ENCODE measurements at regions not wholly inside any gene's neighbourhood (a gene's known extent, or its start where the extent isn't known, plus 50 kb on each side); places are given as distances from the start of the nearest gene placed in this dataset.
A peak's percentile ranks its signal among the peaks of the same experiment; 100 is the strongest.
"Not testable (repeated sequence)": the region's sequence is repeated elsewhere in the genome, so short reads cannot be mapped to it uniquely, and the experiment has no call there.

DNA sequence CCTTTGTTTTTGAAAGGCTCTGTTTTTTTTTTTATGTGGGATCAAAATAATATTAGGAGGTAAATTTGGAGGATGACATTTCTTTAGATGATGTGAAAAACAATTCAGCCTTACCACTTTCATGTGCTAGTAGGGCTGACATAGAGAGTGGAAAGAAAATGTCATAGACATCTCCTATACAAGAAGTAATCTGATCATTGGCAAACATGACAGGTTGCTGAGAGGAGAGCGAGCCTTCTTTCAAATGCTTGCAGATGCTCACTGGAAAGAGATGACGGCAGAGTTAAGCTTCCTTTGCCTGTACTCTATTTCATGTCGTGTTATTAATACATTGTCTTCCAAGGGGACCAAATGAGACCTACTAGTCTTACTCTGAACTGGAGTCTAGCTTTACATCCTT, 160.1 kb upstream of the DAP start:
- no peak for DNase-seq

DNA sequence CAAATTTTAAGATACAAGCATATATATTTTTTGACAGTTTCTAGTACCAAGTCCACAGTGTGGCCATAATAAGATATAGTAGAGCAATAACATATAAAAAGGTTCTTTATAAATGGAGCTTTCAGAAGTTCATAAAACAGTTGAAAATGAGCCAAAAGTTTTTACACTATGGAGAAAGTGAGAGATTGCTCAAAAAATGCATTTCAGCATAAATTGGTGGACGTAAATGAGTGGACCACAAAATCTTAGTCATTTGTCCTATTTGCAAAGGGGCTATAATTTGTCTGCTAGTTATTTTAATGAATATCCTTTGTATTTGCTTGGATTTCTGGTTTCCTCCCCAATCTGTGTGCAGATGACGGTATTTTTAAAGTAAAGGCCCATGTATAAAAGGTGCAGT, 159.4 kb upstream of the DAP start:
- no peak for DNase-seq

DNA sequence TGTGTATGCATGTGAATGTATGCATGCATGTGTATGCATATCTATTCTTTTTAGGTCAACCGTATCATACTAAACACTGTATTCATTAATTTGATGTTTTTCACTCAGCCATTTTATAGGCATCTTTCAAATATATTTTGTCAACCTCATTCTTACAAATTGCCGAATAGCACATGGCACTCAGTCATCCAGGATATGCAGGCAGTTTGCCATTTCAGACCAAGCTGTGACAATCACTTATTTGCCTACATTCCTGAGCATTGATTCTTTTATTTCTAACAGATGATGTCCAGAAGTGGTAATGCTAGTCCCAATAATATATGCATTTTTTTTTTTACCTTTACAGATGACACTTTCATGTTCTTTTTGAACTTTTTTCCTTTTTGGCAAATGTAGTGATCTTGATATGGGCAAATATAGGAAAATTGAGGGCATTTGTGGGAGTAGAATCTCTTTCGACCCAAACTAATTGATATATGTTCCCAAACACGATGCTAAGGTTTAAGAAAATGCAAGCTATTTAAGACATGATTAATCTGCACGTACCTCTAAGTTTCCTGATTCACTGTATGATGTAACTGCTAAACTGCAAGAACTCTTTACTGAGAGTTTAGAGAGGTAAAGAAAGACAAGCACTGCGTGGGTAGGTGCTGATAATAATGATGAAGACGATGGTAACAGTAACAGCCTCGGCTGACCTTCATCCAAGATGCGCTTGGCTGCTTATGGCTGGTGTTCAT, 153.9 kb upstream of the DAP start:
- no peak for DNase-seq

DNA sequence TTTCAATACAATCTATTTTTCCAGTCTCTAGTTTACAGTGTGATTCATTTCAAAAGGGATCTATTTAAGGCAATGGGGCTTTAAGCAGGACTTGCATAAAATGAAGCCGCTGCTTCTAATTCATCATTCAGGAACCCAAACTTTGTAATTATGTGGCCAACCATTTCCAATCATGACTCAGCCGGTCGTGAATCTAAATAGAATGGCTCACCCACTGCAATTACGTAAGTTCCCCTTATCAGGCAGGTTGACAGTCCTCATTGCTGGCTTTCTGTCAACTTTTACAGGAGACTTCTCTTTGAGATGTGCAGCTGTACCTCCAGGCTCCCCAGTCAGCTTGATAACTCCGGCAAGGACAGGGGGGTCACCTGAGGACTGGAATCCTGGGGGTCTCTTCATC, 152.8 kb upstream of the DAP start:
- DNase-seq, result peak; percentile 7

DNA sequence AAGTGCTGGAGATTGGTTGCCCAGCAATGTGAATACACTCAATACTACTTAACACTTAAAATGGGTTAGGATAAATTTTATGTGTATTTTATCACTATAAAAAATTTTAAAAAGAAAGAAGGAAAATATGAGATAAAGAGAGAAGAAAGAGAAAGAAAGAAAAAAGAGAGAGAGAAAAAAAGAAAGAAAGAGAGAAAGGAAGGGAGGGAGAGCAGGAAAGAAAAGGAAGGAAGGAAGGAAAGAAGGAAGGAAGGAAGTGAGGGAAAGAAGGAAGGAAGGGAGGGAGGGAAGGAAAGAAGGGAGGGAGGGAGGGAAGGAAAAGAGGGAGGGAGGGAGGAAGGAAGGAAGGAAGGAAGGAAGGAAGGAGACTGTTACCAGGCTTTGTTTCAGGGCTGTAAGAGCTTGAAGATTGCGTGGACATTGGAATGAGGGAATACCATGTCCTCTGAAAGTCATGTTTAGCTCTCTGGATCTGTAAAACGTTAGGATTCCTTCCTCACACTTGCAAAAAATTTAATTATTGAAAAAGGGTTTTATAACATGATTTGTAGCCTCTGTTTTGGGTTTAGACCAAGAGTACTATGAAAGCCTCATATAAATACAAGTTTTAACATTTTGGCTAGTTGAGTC, 152.3 kb upstream of the DAP start:
- DNase-seq, result no peak

DNA sequence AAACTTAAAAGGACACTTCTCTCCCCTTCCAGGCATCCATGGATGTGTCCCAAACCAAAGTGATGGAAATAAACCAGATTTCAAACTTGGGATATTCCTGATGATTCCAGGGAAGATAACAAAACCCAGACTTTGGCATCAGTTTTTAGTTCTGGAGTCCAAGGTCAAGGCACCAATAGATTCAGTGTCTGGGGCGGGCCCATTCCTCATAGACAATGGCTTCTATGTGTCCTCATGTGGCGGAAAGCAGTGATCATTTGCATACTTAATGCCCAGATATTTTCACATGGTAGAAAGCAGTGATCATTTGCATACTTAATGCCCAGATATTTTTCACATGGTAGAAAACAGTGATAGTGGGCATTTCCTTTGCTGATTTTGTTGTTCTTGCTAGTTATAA, 151.4 kb upstream of the DAP start:
- no peak for DNase-seq

DNA sequence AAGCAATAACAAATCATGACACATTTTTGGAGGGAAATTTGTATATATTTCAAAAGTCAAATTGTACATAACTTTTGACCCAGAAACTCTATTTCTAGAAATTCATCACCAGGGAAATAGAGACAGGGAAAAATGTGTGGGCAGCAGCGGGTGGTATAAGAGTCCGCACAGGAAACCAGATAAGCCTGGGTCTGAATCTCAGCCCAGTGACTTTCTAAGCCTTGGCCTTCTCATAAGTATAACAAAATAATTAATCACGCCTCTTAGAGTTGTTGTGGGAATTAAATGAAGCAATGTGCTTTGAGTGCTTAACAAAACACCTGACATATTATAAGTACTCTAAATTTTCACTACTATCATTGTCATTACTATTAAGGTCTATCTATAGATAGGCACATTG, 149.2 kb upstream of the DAP start:
- no peak for DNase-seq

DNA sequence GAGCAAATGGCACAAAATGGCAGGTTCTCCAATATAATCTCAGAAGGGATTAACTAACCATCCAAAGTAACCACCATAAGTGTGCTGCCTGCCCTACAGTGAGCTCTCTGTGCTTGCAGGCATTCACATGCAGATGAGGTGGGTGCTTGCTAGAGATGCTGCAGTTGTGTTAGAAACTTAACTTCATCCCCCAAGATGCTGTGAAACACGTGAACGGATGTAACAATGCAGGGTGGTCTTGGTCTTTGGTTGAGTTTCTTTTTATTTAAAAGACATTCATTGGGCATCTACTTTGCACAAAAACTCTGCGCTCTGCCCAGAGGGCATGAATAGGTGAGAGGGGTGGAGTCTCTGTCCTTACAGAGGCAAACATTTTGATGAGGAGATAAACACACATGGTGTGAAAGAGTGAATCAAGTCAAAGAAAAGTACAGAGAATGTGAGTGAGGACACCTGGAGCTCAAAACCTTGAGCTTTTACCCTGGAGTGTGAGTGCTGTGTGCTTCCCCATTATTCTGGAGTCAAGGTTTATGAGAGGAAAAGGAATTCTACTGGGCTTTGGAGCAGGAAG, 143.9 kb upstream of the DAP start:
- DNase-seq, result no peak

DNA sequence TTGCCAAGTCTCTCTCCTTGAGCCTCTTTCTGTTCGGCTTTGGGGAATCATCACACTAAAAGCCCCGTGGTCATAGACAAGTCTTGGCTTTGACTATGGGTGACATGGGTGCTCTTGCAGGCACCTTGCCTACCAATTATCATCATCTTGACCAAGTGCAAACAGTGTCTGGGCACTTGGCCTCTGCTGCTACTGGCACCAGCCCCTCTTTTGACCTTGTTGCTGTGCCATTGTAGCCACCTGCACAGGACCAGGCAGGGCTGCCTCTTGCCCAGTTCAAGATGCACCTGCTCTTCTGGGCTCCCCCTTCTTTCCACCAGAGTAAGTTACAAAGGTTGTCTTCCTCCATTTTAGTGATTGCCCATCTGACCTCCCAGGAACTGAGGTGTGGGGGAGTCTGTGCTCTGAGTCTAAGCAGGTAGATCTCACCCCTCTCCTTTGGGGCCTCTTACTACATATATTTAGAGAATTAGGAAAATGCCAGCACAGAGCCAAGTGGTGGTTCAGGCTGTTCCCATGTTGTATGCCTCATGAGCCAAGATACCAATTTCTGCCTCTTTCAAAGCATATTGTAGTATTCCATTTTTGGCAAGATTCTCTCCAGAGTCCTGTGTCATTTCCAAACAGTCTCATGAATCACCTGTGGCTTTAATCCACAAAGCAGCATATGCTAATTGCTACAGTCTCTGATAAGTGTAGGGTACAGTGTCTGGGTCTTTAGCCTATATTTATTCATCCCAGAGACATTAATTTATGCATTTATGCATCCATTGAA, 142.9 kb upstream of the DAP start:
- no peak for DNase-seq

DNA sequence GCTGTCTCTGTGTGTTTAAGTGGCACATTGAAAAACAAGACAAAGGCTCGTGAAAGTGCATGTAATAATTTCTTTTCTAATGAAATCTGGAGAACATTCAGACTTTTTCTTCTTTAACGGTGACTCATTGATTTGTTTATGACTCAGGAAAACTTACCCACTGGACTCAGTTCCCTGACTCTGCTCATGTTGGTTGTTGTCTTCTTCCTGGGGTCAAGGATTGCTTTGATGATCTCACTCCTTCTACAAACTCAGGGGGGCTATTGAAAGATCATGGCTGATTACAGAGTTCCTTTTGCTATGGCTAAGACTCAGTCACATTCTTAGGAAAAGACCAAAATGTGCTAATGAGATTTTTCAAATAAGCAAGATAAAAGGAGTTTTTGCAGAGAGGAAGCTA, 141.1 kb upstream of the DAP start:
- no peak for DNase-seq

DNA sequence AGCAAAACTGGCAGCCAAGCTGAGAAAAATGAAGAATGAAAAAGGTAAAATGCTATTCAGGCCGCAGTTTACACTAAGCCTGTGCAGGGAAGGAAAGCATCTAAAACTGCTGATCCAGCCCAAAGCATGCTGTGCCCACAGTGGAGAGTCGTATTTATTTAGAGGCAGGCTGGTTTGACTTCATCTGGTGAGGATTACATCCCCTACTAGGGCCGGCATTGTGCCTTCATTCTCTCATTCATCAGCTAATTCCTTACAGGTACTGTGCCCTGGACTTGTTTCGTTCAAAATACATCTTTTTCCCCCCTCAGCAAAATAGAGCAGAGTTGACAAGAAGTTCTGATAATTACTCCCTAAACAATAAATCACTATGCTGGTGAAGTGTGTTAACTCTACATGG, 137.5 kb upstream of the DAP start:
- no peak for DNase-seq

DNA sequence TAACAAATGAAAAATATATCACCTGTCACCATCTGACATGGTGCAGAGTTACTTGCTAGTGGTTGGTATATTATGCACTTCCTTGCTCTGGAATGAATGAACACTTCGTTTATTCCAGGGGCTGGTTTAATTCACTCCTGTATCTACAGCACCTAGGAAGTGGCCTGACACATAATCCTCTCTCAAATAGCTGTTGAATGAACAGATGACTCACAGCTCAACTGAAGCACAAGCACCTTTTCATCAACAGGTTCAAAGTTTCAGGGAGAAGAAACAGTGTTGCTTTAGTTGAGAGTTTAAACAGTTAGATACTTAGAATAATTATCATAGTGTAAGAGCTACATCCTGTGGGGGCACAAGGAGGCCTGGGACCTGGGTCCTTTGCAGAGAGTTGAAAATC, 135.0 kb upstream of the DAP start:
- DNase-seq, result no peak

DNA sequence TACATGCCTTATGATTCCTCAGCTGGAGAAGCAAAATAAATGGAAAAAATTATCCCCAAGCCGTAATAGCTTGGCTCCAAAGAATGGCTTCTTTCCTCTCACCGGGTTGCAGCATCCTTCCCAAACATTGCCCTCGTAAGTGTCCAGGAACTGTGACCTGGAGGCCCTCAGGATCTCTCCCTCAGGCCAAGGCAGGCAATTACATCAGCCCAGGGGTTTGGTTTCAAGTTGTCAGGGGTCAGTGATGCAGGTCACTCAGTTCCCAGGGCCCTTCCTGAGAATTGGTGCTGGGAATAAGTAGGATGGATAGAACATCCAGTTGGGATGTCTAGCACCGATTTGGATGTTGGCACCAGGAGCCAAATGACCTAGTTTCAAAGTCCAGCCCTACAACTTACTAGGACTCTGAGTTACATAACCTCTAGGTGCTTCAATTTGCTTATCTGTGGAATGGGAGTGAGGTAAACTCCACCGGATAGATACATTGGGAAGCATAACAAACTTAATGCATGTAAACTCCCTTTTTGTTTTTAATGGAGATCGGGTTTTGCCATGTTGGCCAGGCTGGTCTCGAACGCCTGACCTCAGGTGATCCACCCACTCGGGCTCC, 133.5 kb upstream of the DAP start:
- DNase-seq, result no peak

DNA sequence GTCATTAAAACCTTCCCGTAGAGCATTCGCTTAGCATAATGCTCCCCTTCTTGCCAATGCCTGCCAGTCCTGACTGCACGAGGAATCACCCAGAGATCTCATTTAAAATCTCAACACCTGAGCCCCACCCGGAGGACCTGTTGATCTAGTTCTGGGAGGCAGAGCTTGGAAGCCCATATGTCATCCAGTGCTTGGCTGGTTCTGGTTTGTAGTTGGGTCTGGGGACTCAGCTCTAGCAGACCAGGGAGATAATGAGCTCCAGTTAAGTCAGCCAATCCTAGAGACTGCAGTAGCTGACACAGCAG, 131.8 kb upstream of the DAP start:
- DNase-seq, result no peak

DNA sequence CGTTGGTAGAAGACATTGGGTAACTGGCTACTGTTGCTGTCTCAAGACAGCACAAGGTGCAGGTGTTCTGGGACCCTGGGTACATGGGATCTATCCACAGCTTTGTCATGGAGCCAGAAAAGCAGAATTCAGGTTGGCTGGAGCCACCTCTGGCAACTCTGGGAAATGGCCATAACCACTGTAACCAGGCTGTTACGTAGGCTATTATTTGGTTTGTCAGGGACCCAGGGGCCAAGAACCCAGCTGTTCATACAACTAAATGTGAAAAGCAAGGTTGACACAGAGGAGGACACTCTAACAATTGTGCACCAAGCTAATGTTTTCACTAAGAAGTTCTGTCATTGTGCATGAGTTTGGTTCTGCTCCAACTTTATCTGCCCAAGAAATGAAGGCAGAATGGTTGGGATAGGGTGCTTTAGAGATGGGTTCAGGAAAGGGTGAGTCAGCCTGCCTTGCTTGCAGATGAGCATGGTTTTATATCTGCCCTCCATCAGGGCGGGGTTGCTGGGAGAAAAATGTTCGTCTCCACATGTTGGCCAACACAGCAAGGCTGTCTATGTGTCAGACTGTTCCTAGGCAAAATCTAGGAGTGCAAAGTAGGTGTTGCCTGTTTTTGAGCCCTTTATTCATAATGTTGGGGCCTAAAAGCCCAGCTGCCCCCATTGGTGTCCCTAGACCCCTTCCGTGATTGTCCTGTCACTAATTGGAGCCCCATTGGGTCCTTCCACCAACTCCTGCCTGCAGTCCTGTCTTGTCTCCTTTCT, 131.3 kb upstream of the DAP start:
- DNase-seq, result peak; percentile 11

DNA sequence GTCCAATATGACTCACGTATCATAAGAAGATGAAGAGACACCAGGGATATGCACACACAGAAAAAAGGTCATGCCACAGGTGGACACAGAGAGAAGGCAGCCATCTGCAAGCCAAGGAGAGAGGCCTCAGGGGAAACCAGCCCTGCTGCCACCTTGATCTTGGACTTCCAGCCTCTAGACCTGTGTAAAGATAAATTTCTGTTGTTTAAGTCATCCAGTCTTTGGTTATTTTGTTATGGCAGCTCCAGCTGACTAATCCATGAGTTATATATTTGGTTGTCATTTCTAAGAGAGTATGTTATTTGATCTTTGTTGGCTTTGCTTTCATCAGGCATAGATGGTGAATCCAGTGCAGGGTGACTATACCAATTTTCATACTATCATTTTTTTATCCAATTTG, 130.2 kb upstream of the DAP start:
- no peak for DNase-seq

DNA sequence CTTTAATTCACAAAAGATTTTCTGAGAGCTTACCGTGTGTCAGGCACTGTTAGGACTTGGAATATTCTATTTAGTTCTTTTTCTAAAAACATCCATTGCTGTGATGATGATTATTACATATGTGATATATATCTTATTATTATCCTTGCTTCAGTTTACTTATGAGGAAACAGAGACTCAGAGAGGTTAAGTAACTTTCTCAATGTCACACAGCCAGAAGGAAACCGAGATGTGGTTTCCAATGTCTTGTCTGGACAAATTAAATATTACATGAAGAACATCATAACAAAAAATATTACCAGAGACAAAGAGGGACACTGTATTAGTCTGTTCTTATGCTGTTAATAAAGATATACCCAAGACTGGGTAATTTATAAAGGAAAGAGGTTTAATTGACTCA, 125.5 kb upstream of the DAP start:
- no peak for DNase-seq

DNA sequence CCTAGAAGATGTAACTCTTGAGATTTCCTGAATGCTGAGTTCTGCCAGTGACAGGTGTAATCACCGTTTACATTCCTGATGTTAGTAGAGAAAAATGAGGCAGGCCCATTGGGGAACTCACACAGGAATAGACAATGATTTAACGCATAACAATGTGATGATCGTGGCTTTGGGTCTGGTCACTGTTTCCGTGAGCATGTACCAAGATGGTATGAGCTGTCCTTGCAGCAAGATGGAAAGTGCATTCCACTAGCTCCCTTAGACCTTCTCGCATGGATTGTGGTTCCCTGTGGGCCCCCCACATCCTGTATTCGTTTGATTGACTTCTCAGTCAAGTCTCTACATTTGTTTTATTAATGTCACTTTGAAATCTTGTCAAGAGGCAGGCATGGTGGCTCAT, 124.0 kb upstream of the DAP start:
- no peak for DNase-seq

DNA sequence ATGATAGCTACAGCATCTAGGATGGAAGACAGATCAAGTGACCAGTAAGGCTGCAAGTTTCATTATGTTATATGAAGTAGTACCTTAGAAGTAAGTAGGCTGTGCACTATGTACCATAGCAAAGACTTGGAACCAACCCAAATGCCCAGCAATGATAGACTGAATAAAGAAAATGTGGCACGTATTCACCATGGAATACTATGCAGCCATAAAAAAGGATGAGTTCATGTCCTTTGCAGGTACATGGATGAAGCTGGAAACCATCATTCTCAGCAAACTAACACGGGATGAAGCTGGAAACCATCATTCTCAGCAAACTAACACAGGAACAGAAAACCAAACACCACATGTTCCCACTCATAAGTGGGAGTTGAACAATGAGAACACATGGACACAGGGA, 122.9 kb upstream of the DAP start:
- not testable (repeated sequence) for DNase-seq

DNA sequence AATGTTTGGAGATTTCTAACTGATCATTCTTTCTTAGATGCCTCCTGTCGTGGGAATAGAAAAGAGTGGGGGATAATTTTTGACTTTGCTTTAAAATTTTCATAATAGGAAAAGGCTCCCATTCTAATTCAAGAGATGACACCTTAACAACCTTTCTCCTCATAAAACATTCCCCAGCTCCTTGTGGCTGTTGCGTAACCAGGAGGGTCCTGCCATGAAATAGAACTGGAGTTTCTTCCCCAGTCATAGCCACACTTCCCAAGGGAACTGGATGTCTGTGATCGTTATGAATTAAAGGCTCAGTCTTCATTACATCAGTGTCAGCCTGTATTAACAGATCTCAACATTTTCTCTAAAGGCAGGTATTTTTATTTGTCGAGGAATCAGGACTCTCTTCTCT, 119.9 kb upstream of the DAP start:
- no peak for DNase-seq

DNA sequence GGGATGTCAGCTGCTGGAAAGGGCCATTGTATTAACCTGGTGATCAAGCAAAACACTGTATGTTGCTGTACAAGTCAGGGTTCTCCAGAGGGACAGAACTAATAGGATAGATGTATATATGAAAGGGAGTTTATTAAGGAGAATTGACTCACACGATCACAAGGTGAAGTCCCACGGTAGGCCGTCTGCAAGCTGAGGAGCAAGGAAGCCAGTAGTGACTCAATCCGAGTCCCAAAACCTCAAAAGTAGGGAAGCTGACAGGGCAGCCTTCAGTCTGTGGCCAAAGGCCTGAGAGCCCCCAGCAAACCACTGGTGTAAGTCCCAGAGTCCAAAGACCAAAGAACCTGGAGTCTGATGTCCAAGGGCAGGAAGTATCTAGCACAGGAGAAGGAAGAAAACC, 116.0 kb upstream of the DAP start:
- DNase-seq, result not testable (repeated sequence)

DNA sequence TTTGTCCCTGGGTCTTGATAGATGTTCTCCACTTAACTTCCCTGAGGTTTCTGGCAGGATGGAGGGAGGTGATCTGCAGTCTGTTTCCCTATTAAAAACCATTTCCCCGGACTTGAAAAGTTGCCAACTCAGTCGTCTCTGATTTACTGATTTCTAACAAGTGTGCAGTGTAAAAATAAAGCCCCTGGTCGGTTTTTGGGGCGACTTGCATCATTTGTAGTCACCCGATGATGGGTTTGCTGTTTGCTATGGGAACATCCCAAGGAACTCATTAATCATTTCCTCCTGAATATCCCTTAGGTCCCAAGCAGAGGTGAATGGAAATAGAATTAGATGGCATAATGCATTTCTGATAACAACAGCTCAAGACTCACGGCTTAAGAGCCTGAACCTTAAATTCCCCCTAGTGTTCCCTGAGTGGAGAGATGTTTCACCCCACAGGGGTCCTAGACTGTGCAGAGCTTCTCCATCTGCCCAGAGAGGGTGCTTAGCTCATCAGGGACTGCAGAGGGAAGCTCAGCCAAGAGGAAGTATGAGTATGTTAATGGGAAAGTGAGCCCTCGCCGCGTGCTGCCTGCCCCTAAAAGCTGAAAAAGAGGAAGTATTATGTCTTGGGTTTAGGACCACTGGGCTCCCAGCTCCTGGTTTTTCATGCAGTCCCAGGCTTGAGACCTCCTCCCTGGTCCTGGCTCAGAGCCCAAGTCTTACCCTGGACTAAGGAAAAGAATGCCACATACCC, 115.1 kb upstream of the DAP start:
- DNase-seq, result no peak

All from SHP77 treated with DMSO at 0.1 percent for 48 hours (cell line).